IMR-90 (cell line): ENCODE measurements at regions not wholly inside any gene's neighbourhood (a gene's known extent, or its start where the extent isn't known, plus 50 kb on each side); places are given as distances from the start of the nearest gene placed in this dataset.

Source experiments
- ATAC-seq: fragments of 200-7000 bp; cut with Tn5 transposase; 2 replicates; pipeline ENCODE4 v1.9.1; 2020; ENCODE audit warnings: low read depth, mild to moderate bottlenecking, moderate library complexity
- BruUV-seq: library from RNA; stranded (reverse); fragments of 400-500 nt; replicated peaks from 2 replicates; lab custom pipeline; 2021; lab: Mats Ljungman, UMichigan
- CTCF ChIA-PET: fragments of 300-600 bp; formaldehyde crosslinking; extraction: SDS; loops from one replicate; lab custom pipeline; 2021; ENCODE audit warnings: antibody characterized with exemption; lab: Yijun Ruan, JAX
- POLR2A ChIA-PET: fragments of 300-600 bp; sonication (Branson Sonifier 250); formaldehyde crosslinking; loops from one replicate; lab custom pipeline; 2022; ENCODE audit warnings: antibody characterized with exemption; ENCODE audit not compliant: unreplicated experiment; lab: Charles Lee
- DNase-seq: peaks from one replicate; pipeline ENCODE4 v3.0.0; 2013
- H2AFZ ChIP-seq: replicated peaks from 2 replicates; pipeline ENCODE3; 2013; ENCODE audit warnings: low read length, mild to moderate bottlenecking; ENCODE audit not compliant: poor library complexity
- H2AK5ac ChIP-seq: 2 replicates; pipeline ENCODE4 v1.6.1; 2013; ENCODE audit warnings: low read depth, low read length, inconsistent platforms
- H2AK9ac ChIP-seq: replicated peaks from 2 replicates; pipeline ENCODE3; 2013; ENCODE audit warnings: mild to moderate bottlenecking, low read depth, low read length, moderate library complexity; ENCODE audit not compliant: poor library complexity
- H2BK120ac ChIP-seq: 2 replicates; pipeline ENCODE4 v1.6.1; 2013; ENCODE audit warnings: low read depth, low read length, inconsistent platforms
- H2BK15ac ChIP-seq: 3 replicates; pipeline ENCODE4 v1.6.1; 2013; ENCODE audit warnings: low read depth, low read length, inconsistent platforms
- H2BK20ac ChIP-seq: 2 replicates; pipeline ENCODE4 v1.6.1; 2013; ENCODE audit warnings: low read depth, mild to moderate bottlenecking, inconsistent platforms, low read length, moderate library complexity
- H2BK5ac ChIP-seq: 2 replicates; pipeline ENCODE4 v1.6.1; 2013; ENCODE audit warnings: mild to moderate bottlenecking, low read depth, low read length, inconsistent platforms; ENCODE audit not compliant: poor library complexity, severe bottlenecking
- H3K14ac ChIP-seq: replicated peaks from 2 replicates; pipeline ENCODE4 v1.6.1; 2013; ENCODE audit warnings: low read depth, low read length, inconsistent platforms
- H3K18ac ChIP-seq: 2 replicates; pipeline ENCODE4 v1.6.1; 2013; ENCODE audit warnings: low read depth, low read length, control low read depth
- H3K23ac ChIP-seq: 2 replicates; pipeline ENCODE4 v1.6.1; 2013; ENCODE audit warnings: low read depth, low read length, inconsistent platforms
- H3K27ac ChIP-seq: 2 replicates; pipeline ENCODE4 v1.5.1; 2013; ENCODE audit warnings: mild to moderate bottlenecking, control low read depth, low read length; ENCODE audit not compliant: insufficient read depth
- H3K27me3 ChIP-seq: 2 replicates; pipeline ENCODE4 v1.6.1; 2013; ENCODE audit warnings: low read length; ENCODE audit not compliant: control insufficient read depth, insufficient read depth
- H3K36me3 ChIP-seq: 2 replicates; pipeline ENCODE4 v1.6.1; 2013; ENCODE audit warnings: low read length, mixed read lengths; ENCODE audit not compliant: control insufficient read depth, insufficient read depth
- H3K4ac ChIP-seq: 2 replicates; pipeline ENCODE4 v1.6.1; 2013; ENCODE audit warnings: low read depth, low read length, inconsistent platforms
- H3K4me1 ChIP-seq: 2 replicates; pipeline ENCODE4 v1.6.1; 2013; ENCODE audit warnings: low read length, mixed read lengths; ENCODE audit not compliant: control insufficient read depth, insufficient read depth
- H3K4me2 ChIP-seq: 2 replicates; pipeline ENCODE4 v1.6.1; 2013; ENCODE audit warnings: low read depth, mild to moderate bottlenecking, control low read depth, low read length, moderate library complexity
- H3K4me3 ChIP-seq: 2 replicates; pipeline ENCODE4 v1.5.1; 2013; ENCODE audit warnings: low read depth, mild to moderate bottlenecking, control low read depth, low read length, moderate library complexity; ENCODE audit not compliant: insufficient read depth
- H3K56ac ChIP-seq: 2 replicates; pipeline ENCODE4 v1.6.1; 2013; ENCODE audit warnings: low read length, inconsistent platforms; ENCODE audit not compliant: insufficient read depth; ENCODE audit errors: extremely low read depth
- H3K79me1 ChIP-seq, 2 experiments: 2 replicates each; pipeline ENCODE4 v1.6.1; 2013; ENCODE audit warnings: low read length in 2 of 2, inconsistent platforms in 1 of 2, low read depth in 1 of 2
- H3K9ac ChIP-seq: 2 replicates; pipeline ENCODE4 v1.6.1; 2013; ENCODE audit warnings: low read depth, low read length, control low read depth
- H3K9me1 ChIP-seq: 2 replicates; pipeline ENCODE4 v1.6.1; 2013; ENCODE audit warnings: low read length, inconsistent platforms; ENCODE audit not compliant: insufficient read depth
- H3K9me3 ChIP-seq: 2 replicates; pipeline ENCODE4 v1.6.1; 2013; ENCODE audit warnings: low read length; ENCODE audit not compliant: control insufficient read depth, insufficient read depth
- H4K20me1 ChIP-seq: 2 replicates; pipeline ENCODE4 v1.6.1; 2013; ENCODE audit warnings: low read length, inconsistent platforms; ENCODE audit not compliant: insufficient read depth
- H4K5ac ChIP-seq: 2 replicates; pipeline ENCODE4 v1.6.1; 2013; ENCODE audit warnings: mild to moderate bottlenecking, low read depth, low read length, control low read depth
- H4K8ac ChIP-seq, 2 experiments: 2 replicates each; pipeline ENCODE4 v1.6.1; 2013; ENCODE audit warnings: low read depth in 2 of 2, low read length in 2 of 2, control low read depth in 1 of 2, inconsistent platforms in 1 of 2
- H4K91ac ChIP-seq: 2 replicates; pipeline ENCODE4 v1.6.1; 2013; ENCODE audit warnings: low read depth, low read length, inconsistent platforms; ENCODE audit not compliant: insufficient read depth
- CEBPB ChIP-seq: IDR thresholded peaks from 2 replicates; pipeline ENCODE4 v1.6.1; 2012; ENCODE audit warnings: low read depth, low read length, improper control_type of control experiment
- CHD1 ChIP-seq: IDR thresholded peaks from 2 replicates; pipeline ENCODE4 v1.6.1; 2012; ENCODE audit warnings: low read depth, low read length, improper control_type of control experiment
- FOS ChIP-seq: fragments of 150-350 bp; IDR thresholded peaks from 2 replicates; pipeline ENCODE4 v1.6.1; 2016; ENCODE audit warnings: low read depth, low read length
- MXI1 ChIP-seq: IDR thresholded peaks from 2 replicates; pipeline ENCODE4 v1.6.1; 2012; ENCODE audit warnings: low read depth, mild to moderate bottlenecking, low read length, moderate library complexity, borderline replicate concordance
- POLR2A ChIP-seq: IDR thresholded peaks from 2 replicates; pipeline ENCODE4 v1.6.1; 2012; ENCODE audit warnings: mild to moderate bottlenecking, low read depth, low read length
- RCOR1 ChIP-seq: IDR thresholded peaks from 2 replicates; pipeline ENCODE4 v1.6.1; 2012; ENCODE audit warnings: mild to moderate bottlenecking, low read length, improper control_type of control experiment; ENCODE audit not compliant: insufficient replicate concordance
- RFX5 ChIP-seq: IDR thresholded peaks from 2 replicates; pipeline ENCODE4 v1.8.0; 2012; ENCODE audit warnings: low read depth, mild to moderate bottlenecking, low read length, moderate library complexity
- WGBS, 2 experiments: methylation state at CpG; one replicate each; pipeline versions ENCODE4 v1.1.5 to v1.1.7; 2013; ENCODE audit warnings: missing lambda C conversion rate in 2 of 2; ENCODE audit not compliant: insufficient read length in 1 of 2; ENCODE audit errors: extremely low coverage in 2 of 2; 5-methylcytosine and 5-hydroxymethylcytosine counted together
- dilution Hi-C: fragments of 300-500 bp; cut with HindIII; formaldehyde crosslinking; loops from one replicate; pipeline ENCODE4 v1.14.3; 2018; ENCODE audit warnings: low sequenced_read_pairs; ENCODE audit not compliant: unreplicated experiment
- in situ Hi-C: fragments of 300-500 bp; cut with MboI; formaldehyde crosslinking; loops from 3 replicates; pipeline ENCODE4 v1.14.3; 2019; ENCODE audit warnings: low sequenced_read_pairs, inconsistent platforms, mixed read lengths
- intact Hi-C: fragments of 100-400 bp; cut with micrococcal nuclease; formaldehyde crosslinking; loops from 2 replicates; pipeline ENCODE4 v1.10.0; 2022

- peak overlapping the region; percentile 86; the same call in 1 of the 2 replicates for H3K4me2 ChIP-seq
- H4K91ac ChIP-seq: no peak overlapping the region
- peak overlapping the region; percentile 59; the same call in 1 of the 2 replicates for H4K5ac ChIP-seq
- ATAC-seq (peak; percentile 80), DNase-seq (peak; percentile 68)
- H2AK5ac ChIP-seq: no peak overlapping the region
- peak overlapping the region; percentile 67; the same call in 1 of the 2 replicates for H2BK120ac ChIP-seq
- no peak overlapping the region for H3K56ac ChIP-seq
- no peaks in the 10 kb centered on the region for H3K36me3 ChIP-seq
- H3K9me1 ChIP-seq: no peaks in the 10 kb centered on the region; the same call in 1 of the 2 replicates
- in situ Hi-C loops: no loop called here
- H2AFZ ChIP-seq: no peak overlapping the region
- H2AK9ac ChIP-seq: no peak overlapping the region
- no peaks in the 10 kb centered on the region for H3K27me3 ChIP-seq
- H3K79me1 ChIP-seq: no peaks in the 10 kb centered on the region
- H3K14ac ChIP-seq: no peak overlapping the region
- BruUV-seq: no TSS peak
- peak overlapping the region; percentile 57; the same call in 1 of the 2 replicates for H2BK20ac ChIP-seq
- peak overlapping the region; percentile 75; the same call in 1 of the 2 replicates for H3K18ac ChIP-seq
- peak overlapping the region; percentile 88 for H2BK5ac ChIP-seq
- no CpG with 5 or more reads among the region's 4 CpGs for WGBS, 2 experiments
- H4K20me1 ChIP-seq: no peaks in the 10 kb centered on the region
- CTCF ChIA-PET: no interaction called here
- H3K4me3 ChIP-seq: no peak overlapping the region
- no peak overlapping the region for H2BK15ac ChIP-seq
- POLR2A ChIA-PET: interaction anchor here (0.5 kb wide), 1 partner anchor 13 kb away, joined by 4 read pairs; no protein-coding TSS in a partner anchor
- H3K9me3 ChIP-seq: no peaks in the 10 kb centered on the region
- no peak overlapping the region for H3K9ac ChIP-seq
- TF ChIP-seq POLR2A (no peak), CEBPB (peak; percentile 48; the same call in 1 of the 2 replicates), RFX5 (no peak), FOS (no peak), CHD1 (no peak), MXI1 (no peak), RCOR1 (no peak)
- intact Hi-C loops: no loop called here
- no peak overlapping the region; a peak in 1 of 4 replicates for H4K8ac ChIP-seq
- dilution Hi-C loops: no loop called here
- H3K4ac ChIP-seq: no peak overlapping the region; the same call in 1 of the 2 replicates
- H3K27ac ChIP-seq: no peak overlapping the region
- H3K23ac ChIP-seq: no peak overlapping the region
- H3K4me1 ChIP-seq: peaks cover 3% of the 10 kb centered on the region; the same call in 1 of the 2 replicates
These were observed 405.7 kb downstream of the FBXO15 start for GRCh38 chr18:73741946-73742345.
